DMS 273 (cell line): ENCODE measurements at regions not wholly inside any gene's neighbourhood (a gene's known extent, or its start where the extent isn't known, plus 50 kb on each side); places are given as distances from the start of the nearest gene placed in this dataset.

Experiments used
- DNase-seq: peaks from one replicate; lab custom pipeline; 2025; ENCODE audit not compliant: unreplicated experiment; lab: John Stamatoyannopoulos, UW

GRCh38 chr16:6946802-6947201, 385.8 kb upstream of the RBFOX1 start:
- no peak for DNase-seq

- no peak for DNase-seq
These were observed 386.5 kb upstream of the RBFOX1 start for GRCh38 chr16:6946106-6946505.

GRCh38 chr16:6940968-6941367, 391.7 kb upstream of the RBFOX1 start:
- no peak for DNase-seq

GRCh38 chr16:6937641-6938040, 395.0 kb upstream of the RBFOX1 start:
- no peak for DNase-seq

- DNase-seq: no peak
These were observed 399.7 kb upstream of the RBFOX1 start for GRCh38 chr16:6932871-6933385.

GRCh38 chr16:6929868-6930267, 402.8 kb upstream of the RBFOX1 start:
- no peak for DNase-seq

- DNase-seq: no peak
These were observed 405.9 kb upstream of the RBFOX1 start for GRCh38 chr16:6926762-6927161.

- DNase-seq: no peak
These were observed 406.3 kb upstream of the RBFOX1 start for GRCh38 chr16:6926341-6926740.

- no peak for DNase-seq
These were observed 414.0 kb upstream of the RBFOX1 start for GRCh38 chr16:6918646-6919045.

- DNase-seq: no peak
These were observed 415.7 kb upstream of the RBFOX1 start for GRCh38 chr16:6916946-6917345.

GRCh38 chr16:6913566-6913965, 419.1 kb upstream of the RBFOX1 start:
- no peak for DNase-seq

GRCh38 chr16:6910301-6910700, 422.3 kb upstream of the RBFOX1 start:
- DNase-seq: no peak

GRCh38 chr16:6905601-6906000, 427.0 kb upstream of the RBFOX1 start:
- no peak for DNase-seq

GRCh38 chr16:6903671-6904070, 429.0 kb upstream of the RBFOX1 start:
- DNase-seq: no peak

- no peak for DNase-seq
These were observed 433.7 kb upstream of the RBFOX1 start for GRCh38 chr16:6898896-6899295.

GRCh38 chr16:6897876-6898485, 434.7 kb upstream of the RBFOX1 start:
- DNase-seq: no peak

- DNase-seq: no peak
These were observed 439.7 kb upstream of the RBFOX1 start for GRCh38 chr16:6892966-6893365.

GRCh38 chr16:6891496-6891895, 441.1 kb upstream of the RBFOX1 start:
- DNase-seq: no peak

GRCh38 chr16:6888531-6888930, 444.1 kb upstream of the RBFOX1 start:
- no peak for DNase-seq

GRCh38 chr16:6884002-6884401, 448.6 kb upstream of the RBFOX1 start:
- no peak for DNase-seq

- DNase-seq: no peak
These were observed 452.4 kb upstream of the RBFOX1 start for GRCh38 chr16:6880263-6880662.

- DNase-seq: no peak
These were observed 468.0 kb upstream of the RBFOX1 start for GRCh38 chr16:6864671-6865070.

- no peak for DNase-seq
These were observed 468.4 kb upstream of the RBFOX1 start for GRCh38 chr16:6864244-6864643.
